Right lobe of liver (tissue), 4 donors: ENCODE measurements at regions not wholly inside any gene's neighbourhood (a gene's known extent, or its start where the extent isn't known, plus 50 kb on each side); places are given as distances from the start of the nearest gene placed in this dataset.

Source experiments
- CTCF ChIP-seq, 4 donors: fragments of 200-600 bp in 3 of 4; fragments of 450-650 bp in 1 of 4; IDR thresholded peaks; one replicate each; pipeline versions ENCODE4 v1.5.1 to v1.8.0; 2016 to 2022; ENCODE audit warnings: antibody characterized with exemption in 4 of 4, mild to moderate bottlenecking in 2 of 4
- POLR2A ChIP-seq: fragments of 450-650 bp; IDR thresholded peaks from one replicate; pipeline ENCODE4 v1.6.1; 2017; ENCODE audit warnings: antibody characterized with exemption, mild to moderate bottlenecking
- donor health status: DM: no; HTN: no; CAD: no.
- donor health status: DM: no; HTN: no; CAD: no.
- donor health status: DM: no; HTN: yes; CAD: no.

- TF ChIP-seq CTCF (IDR thresholded peaks at IDR 0.05) (no peak), POLR2A (no peak)
Measured at GRCh38 chr22:49627217-49628181, 200.2 kb downstream of the BRD1 start.
